ENCODE measurements at regions not wholly inside any gene's neighbourhood (a gene's known extent, or its start where the extent isn't known, plus 50 kb on each side); places are given as distances from the start of the nearest gene placed in this dataset.

DNA sequence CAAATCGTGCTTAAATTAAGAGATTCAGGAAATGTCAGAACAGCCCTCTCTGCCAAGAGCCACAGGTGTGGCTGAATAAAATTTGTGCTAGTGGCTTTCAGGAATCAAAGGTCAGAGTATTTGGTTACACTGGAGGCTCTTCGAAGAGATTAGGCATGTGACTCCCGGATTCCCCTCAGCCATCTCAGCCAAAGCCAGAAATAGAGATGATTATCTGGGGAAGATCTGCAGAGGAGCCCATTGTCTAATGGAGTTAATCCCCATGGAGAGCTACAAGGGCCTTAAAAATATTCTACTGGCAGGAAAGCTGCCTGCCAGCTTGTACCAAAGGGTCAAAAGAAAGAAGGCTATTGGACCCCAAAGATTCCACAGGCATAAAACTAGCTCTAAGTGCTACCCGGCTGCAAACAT lies 1259.5 kb downstream of the TBC1D22A start:
- no peak for DNase-seq

DNA sequence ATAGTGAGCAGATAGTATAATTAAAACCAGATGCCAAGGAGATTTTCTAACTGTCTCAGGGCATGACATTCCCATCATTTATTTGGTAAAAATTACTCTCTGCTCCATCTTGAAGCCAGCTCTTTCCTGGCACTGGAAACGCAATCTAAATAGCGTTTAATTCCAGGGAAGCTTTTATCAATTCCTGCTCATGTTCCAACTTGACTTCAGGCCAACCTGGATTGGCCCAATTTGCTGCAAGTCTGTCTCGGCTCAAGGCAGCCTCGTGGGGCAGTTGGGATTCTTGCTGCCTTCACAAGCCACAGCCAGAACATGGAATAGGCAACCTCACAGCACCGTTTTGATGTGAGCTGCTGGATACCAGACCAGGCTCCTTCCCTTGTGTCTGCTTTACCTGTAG lies 1255.9 kb downstream of the TBC1D22A start:
- DNase-seq, result no peak

DNA sequence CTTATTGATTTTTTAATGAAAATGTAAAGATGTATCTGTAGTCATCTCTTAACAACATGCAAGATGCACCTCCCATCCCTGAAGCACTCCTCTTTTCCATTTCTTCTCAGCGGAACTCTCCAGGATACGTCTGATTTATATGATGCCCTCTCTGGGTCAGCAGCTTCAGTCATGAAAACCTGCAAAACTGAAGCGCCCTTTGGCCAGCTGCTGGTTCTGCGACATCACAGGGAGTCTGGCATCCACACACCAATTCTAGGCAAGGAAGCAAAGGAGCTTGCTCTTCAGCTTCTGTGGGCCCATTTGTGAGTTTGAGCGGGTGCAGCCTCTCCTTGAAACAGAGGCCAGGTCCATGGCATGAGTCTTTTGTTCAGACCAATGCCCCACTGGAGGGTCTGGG lies 1253.3 kb downstream of the TBC1D22A start:
- no peak for DNase-seq

DNA sequence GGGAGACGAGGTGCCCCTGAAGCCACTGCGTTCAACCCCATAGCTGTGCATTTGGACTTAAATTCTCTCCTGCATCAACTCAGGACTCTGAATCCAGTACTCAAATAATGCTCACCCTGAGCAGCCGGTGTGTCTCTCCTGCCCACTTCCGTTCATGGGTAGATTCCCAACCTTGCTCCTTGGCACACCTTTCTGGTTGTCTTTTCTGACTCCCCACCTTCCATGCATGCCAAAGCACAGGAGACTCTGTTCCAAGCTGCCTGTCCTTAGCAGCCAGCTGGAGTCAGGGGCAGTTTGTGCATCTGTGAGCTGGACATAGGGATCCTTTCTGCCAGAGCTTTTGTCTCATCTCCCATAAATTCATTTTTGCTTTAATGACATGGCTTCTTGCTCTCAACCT lies 1242.5 kb downstream of the TBC1D22A start:
- no peak for DNase-seq

DNA sequence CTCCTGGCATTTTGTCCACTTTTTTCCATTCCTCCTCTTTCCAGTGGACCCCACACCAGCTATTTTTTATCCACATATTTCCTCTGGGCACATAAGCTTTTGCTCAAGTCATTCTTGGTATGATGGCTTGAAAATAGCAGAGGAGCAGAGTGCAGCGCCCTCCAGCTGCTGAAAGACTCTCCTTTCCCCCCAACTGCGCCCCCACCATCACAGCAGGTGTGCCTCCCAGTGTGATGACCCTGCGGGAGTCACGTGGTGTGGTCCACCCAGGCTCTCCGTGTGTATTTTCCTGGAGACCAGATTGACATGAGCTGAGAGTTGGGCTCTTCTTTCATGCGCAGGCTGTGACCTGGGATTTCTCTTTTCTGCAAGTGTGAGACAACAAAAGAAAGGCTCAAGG lies 1241.6 kb downstream of the TBC1D22A start:
- no peak for DNase-seq

DNA sequence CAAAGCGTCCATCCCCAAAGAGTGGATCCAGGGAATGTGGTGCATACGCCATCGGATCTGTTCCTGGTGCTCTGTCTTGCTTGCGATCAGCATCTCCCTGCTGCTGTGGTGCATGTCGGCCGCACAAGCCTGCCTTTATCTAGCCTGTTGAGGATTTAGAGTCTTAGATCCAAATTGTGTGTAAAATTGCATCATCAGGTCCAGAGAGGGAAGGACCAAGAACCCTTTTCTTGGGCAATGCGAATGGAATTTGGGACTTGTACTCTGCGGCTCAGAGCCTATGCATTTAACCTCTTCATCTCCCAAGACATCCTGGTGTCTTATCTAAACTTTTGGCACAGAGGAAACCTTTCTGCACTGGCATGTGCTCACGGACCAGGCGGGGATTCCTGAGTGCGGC lies 1238.7 kb downstream of the TBC1D22A start:
- DNase-seq, result no peak

DNA sequence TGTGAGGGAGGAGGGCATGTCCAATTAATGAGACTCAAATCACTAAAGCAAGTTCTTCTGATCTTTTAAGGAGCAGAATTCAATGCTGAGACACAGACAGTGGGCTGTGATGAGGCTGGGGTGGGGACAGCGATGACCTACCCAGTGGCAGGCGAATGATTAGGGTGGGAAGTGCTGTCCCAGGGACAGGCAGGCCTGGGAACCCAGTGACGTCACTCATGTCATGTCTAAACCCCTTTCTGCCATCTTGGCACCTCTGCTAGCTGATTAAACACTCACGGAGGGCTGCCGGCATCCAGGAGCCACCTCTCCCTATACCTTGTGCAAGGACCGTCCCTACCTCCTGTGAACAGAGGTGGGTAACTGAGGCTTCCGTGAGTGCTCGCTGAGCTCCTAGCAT lies 1235.2 kb downstream of the TBC1D22A start:
- no peak for DNase-seq

DNA sequence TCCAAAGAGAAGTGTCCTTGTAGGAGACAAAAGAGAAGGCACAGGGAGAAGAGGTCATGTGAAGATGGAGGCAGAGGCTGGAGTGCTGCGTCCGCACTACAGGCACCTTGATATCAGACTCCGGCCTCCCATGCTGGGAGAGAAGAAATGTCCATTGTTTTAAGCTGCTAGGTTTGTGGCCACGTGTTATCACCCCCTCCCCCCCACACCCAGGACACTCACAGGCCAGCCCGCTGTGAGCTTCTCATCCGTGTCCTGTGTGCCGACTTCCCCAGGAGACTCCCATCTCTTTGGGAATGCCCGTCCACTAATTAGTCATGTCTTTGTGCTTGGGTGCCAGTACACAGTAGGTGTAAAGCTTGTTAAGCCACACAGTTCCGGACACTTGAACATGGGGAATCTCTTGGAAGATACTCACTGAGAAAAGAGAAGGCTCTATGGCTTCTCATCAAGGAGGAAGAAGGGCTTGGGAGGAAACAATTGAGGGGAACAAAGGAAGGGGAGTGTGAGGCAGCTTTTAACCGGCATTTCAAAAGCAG lies 1234.7 kb downstream of the TBC1D22A start:
- no peak for DNase-seq

DNA sequence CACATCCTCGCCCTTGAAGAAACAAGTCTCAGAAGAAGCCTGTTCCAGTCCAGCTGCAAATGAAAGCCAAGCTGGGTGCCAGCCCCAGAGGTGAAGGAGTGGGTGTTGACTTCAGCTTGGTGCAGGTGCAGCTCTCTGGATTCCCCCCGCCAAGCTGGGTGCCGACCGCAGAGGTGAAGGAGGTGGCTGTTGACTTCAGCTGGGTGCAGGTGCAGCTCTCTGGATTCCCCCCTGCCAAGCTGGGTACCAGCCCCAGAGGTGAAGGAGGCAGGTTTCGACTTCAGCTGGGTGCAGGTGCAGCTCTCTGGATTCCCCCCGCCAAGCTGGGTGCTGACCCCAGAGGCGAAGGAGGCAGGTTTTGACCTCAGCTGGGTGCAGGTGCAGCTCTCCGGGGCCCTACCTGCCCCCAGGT lies 1234.0 kb downstream of the TBC1D22A start:
- DNase-seq, result no peak

DNA sequence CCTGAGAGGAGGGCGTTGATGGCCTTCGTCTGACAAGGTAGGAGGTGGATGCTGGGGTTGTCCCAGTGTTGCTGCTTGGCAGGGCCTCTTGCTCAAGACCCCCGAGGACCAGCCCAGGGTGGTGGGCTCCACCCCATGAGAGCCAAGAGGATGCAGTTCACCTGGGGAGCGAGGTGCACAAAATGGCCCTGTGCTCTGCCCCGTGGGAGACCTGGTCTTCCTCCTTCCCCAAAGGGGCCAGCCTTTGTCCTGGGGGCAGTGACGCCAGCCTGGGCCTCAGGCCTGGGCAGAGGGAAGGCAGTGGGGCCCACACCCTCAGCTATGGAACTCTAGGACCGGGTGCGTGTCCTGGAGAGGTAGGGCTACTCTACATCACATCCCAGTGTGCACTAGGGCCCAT lies 1233.3 kb downstream of the TBC1D22A start:
- DNase-seq, result no peak

DNA sequence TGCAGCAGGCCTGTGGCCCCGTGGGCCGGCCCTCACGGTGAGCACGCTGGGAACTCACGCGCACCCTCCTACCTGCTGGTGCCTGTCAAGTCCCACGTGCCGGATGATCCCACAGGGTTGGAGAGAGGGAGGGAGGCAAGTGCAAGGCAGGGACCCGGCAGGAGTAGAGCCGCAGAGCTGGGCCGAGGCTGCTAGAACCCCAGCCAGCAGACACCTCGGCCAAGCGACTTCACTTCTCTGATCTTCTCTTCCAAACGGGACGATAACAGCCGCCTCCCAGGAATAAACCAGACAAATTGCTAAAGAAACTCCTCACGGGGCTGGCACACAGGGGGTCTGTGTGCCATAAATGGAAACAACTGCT lies 1232.8 kb downstream of the TBC1D22A start:
- no peak for DNase-seq

DNA sequence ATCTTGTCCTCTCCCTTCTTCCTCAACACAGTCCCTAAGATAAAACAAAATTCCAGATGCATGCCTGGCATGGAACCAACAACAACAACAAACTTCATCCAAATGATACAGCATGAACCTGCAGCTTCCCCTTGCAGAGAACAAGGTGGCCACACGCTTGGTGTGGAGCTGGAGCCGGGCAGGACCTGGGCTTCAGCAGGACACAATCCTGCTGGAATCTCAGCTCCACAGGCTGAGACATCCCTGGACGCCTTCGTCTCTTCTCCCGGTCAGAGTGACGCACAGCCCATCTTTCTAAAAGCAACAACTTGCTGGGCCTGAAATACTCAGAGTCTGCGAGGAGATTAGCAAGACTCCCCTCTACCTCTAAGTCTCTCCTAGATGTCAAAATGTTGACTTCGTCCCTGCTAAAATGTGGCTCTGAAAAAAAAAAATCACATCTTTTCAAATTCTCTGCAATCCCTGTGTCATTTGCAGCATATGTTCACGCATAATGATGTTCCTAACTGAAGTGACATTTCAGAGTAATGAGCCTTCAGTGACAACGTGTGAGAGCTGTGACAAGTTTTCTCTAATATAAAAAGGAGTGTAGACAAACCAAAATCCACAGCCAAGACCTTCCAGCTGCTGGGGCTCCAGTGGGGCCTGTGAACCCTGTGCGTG lies 1232.3 kb downstream of the TBC1D22A start:
- DNase-seq, result no peak

DNA sequence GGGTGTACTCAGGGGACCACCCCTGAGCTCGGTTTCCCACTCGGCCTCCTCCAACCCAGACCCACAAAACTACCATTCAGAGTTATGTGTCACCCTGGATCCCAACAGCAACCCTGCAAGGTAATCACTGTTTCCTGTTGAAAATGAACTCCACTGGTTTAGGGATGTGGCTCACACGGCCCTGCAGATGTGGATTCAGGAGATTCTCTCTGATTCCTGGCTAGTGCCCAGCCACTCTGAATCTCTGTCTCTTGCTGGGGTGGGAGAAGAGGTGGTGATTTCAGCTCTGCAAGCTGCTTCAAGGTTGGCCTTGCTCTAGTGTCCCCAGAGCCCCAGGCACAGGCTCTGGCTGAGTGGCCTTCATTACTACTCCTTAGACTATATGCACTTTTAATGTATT lies 1231.6 kb downstream of the TBC1D22A start:
- no peak for DNase-seq

DNA sequence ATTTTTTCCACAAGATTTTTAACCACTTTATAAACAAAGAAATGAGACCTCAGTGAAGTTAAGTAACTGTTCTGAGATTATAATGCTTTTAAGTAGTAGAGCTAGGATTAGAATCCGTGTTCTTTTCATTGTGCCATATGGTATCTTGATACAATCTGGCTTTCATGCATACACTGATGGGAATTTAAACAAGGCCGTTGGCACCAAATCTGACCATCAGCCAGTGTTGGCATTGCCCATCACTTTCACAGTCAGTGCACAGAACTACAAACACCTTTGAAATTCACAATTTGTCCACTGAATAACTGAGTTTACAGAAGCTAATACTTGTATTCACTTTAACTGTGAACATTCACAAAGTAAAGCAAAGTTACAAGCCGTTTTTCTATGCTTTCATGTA lies 1228.0 kb downstream of the TBC1D22A start:
- no peak for DNase-seq

DNA sequence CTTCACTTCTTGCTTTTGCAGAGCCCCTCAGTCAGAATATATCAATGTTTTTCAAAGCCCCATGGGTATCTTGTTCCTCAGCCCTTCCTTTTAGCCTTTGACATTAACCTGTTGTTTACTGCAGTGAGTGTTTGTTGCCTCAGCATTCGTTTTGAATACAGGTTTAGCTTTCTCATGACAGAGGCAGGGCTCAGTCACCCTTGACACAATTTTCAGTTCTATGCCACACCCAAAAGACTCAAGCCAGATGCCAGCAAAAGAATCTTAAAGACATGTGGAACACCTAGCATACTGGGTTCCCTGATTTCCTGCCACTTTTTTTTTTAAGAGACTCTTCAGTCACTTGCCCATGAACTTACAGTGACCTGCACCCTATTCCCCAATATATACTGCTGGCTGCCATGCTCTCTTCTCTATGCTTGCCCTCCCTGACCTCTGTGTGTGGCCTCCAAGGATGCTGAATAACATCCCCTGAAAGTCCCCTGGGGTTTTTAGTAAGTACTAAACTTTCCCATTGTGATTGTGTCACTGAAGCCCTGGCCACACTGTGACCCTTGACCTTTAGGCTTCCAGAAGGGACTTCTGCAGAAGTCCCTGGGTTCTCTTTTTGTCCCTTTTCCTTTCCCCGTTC lies 1225.5 kb downstream of the TBC1D22A start:
- no peak for DNase-seq

DNA sequence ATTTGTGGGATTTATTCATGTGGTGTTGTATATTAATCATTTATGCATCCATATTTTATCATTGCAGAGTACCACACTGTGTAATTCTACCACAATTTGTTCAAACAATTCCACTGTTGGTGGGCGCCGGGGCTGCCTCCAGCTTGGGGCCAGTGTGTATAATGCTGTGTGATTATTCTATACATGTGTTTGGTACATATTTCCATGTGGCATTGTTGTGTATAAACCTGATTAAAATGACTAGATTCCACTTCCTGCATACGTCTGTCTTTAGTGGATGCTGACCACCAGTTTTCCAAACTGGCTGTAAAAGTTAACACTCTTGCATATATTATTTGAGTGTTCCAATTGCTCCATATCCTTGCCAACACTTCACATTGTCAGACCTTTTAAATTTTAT lies 1213.8 kb downstream of the TBC1D22A start:
- DNase-seq, result no peak

DNA sequence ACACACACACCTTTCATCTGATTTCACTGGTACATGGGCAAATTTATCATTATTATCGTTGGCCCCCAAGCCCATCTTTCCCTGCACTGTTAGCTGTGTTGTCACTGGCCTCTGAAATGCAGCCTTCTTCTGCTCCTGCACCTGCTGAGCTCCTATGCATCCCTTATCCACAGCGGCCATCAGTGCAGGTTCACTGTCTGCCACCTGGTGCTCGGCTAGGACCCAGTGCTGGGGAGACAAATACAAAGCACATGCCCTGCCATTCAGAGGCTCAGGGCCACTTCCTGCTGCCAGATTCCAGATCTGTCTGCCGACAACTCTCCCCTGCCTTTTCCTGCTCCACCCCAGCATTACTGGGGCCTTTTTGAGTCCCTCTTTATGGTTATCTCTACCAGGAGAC lies 1205.4 kb downstream of the TBC1D22A start:
- no peak for DNase-seq

DNA sequence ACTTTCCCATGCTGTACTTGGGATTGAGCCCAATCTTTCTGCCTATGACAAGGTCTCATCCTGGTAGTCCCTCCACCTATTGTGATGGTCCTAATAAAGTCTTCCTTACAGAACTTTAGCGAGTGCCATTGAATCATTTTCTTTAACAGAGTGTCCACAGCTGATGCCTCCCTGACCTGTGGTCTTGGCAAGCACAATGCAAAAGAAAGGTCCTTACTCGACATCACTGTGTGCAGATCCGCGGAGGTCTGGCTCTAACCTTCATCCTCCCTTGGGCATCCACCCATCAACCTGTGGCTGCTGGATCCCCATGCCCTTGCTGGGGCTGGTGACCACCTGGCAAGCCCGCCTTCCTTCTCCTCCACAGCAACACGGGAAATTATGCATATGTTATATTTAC lies 1203.9 kb downstream of the TBC1D22A start:
- DNase-seq, result no peak

DNA sequence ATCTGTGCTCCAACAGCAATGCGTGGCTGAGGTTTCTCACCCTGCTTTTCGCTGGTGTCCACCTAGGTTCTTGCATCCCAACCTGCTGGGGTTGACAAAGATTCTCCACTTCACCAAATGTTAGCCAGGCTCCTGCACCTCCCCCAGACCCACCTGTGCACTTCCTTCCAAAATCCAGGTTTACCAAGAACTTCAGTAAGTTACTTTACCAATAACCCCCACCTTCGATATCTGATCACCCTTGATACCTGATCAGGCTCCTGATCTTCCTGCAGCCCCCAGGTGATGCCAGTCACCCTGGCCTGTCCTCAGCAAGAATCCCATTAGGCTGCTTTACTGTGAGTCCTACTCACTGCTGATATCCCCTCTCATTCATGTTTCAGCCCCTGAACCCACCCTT lies 1203.4 kb downstream of the TBC1D22A start:
- DNase-seq, result no peak

DNA sequence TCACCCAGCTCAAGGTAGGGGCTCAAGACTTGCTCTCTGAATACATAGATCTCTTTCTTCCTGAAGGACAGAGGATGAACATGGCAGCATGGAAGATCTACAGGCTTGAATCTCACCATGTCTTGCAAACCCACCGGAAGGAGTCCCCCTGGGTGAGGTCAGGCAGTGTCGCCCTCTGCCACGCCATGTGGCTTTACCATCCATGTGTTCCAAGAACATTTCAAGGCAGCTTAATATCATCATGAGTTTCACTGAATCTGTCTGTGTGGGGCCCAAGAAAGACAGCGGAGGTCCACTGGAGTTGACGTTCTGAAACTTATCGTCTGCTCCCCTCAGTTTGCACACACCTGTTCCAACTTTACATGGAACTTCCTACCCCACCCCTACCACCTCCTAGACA lies 1202.6 kb downstream of the TBC1D22A start:
- DNase-seq, result no peak

DNA sequence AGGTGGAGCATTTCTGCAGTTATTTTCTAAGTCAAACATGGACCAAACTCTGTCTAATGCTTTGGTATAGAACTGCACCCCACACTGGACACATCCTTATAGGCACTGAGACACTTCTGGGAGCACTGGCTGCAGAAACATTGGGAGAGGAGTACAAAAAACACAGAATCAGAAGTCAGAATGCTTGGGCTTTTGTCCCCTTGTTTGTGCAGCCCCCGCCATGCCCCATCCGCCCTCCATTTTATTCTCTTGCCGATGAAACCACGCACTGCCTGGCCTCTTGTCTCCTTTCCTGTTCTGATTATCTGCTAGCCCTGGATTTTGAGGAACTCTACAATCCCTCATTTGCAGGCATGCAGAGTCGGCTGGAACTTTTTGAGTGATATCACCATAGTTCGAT lies 1201.2 kb downstream of the TBC1D22A start:
- DNase-seq, result no peak

DNA sequence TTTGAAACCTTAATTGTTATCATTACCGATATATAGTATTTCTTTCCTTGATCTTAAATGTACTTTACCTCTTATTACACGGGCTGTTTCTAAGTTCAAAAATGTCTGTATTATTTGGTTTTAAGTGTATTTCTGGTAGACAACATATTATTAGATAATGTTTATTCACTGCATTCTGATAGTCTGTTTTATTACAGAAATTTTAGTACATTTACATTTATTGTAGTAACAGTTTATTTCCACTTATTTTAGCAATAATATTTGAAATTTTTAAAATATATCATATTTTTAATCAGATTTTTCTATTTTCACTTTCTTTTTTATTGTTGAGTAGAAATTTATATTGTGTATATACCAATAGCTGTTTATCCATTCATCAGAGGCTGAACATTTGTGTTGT lies 1195.2 kb downstream of the TBC1D22A start:
- no peak for DNase-seq

DNA sequence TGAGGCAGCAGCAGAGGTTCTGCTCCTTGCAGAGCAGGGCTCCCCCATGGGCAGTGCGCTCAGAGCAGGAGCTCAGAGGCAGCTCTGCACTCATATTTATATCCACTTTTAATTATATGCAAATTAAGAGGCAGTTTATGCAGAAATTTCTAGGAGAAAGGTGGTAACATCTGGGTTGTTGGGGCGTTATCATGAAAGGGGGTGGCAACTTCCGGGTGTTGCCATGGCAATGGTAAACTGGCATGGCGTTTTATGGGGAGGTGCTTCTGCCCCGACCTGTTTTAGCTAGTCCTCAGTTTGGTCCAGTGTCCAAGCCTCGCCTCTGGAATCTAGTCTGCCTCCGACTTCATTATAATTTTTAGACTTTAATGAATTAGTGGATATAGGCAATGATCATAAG lies 1191.7 kb downstream of the TBC1D22A start:
- DNase-seq, result no peak

DNA sequence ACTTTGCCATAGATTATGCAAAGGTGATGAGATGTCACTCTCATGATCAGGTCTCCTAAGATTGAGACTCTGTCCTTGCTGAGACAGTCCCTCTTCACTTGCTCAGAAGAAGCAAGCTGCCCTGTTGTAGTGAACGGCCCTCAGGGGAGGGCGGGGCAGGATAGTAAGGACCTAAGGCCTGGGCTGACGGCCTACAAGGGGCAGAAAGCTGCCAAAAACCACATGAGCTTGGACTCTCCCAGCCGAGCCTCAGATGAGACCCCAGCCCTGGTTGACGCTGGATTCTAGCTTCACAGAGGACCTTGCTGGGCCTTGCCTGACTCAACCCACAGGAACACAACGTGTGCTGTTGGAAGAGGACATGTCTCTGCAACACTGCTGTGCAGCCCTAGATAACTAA lies 1182.5 kb downstream of the TBC1D22A start:
- DNase-seq, result no peak

Measured in activated CD4-positive, alpha-beta T cell treated with anti-CD3 and anti-CD28 coated beads, Interleukin-2, amount 50 U/mL, for 16 hours (primary cell).